B cell (primary cell): ENCODE measurements at regions not wholly inside any gene's neighbourhood (a gene's known extent, or its start where the extent isn't known, plus 50 kb on each side); places are given as distances from the start of the nearest gene placed in this dataset. TPM values are rescaled to one million over a fixed set of nuclear protein-coding genes. Genes with fewer than 3 reads are reported as not detected.

Experiments
- ATAC-seq: fragments of 200-7000 bp; cut with Tn5 transposase; one replicate; pipeline ENCODE4 v1.10.0; 2021; ENCODE audit warnings: low read depth, mild to moderate bottlenecking, moderate number of reproducible peaks, moderate library complexity
- CTCF ChIA-PET: fragments of 350-600 bp; sonication (Branson Sonifier 250); formaldehyde crosslinking; loops from one replicate; lab custom pipeline; 2021; ENCODE audit warnings: antibody characterized with exemption, inconsistent platforms; lab: Charles Lee
- POLR2A ChIA-PET: fragments of 350-600 bp; sonication (Branson Sonifier 250); formaldehyde crosslinking; loops from one replicate; lab custom pipeline; 2021; ENCODE audit warnings: antibody characterized with exemption; lab: Charles Lee
- DNase-seq: peaks from one replicate; pipeline ENCODE4 v3.0.0; 2013
- H2AFZ ChIP-seq: 2 replicates; pipeline ENCODE4 v1.6.1; 2012; ENCODE audit warnings: mild to moderate bottlenecking, low read depth, low read length; ENCODE audit not compliant: insufficient read depth, poor library complexity, severe bottlenecking
- H3K27ac ChIP-seq, 2 donors: 1 replicate in 1 of 2; 2 replicates in 1 of 2; pipeline ENCODE4 v1.5.1; 2012 to 2013; ENCODE audit warnings: low read length in 2 of 2, mild to moderate bottlenecking in 2 of 2, moderate library complexity in 1 of 2
- H3K27me3 ChIP-seq, 4 experiments: fragments of 200-600 bp in 1 of 4; sonication (generic) in 1 of 4; replicated peaks in 1 of 4; 1 replicate in 2 of 4; 2 replicates in 2 of 4; pipeline versions ENCODE4 v1.6.1 to v1.7.0; 2013 to 2016; ENCODE audit warnings: low read length in 3 of 4, mild to moderate bottlenecking in 2 of 4, mixed read lengths in 1 of 4, moderate library complexity in 1 of 4; ENCODE audit not compliant: insufficient read depth in 4 of 4, control insufficient read depth in 3 of 4; ENCODE audit errors: control extremely low read depth in 1 of 4
- H3K36me3 ChIP-seq, 2 experiments: replicated peaks in 1 of 2; 1 replicate in 1 of 2; 2 replicates in 1 of 2; pipeline versions ENCODE4 v1.6.1 to v1.7.1; 2013; ENCODE audit warnings: low read length in 1 of 2; ENCODE audit not compliant: insufficient read depth in 2 of 2, control insufficient read depth in 1 of 2; ENCODE audit errors: control extremely low read depth in 1 of 2, extremely low read depth in 1 of 2
- H3K4me1 ChIP-seq, 2 donors: fragments of 200-600 bp in 1 of 2; sonication (generic) in 1 of 2; 1 replicate in 1 of 2; 2 replicates in 1 of 2; pipeline versions ENCODE4 v1.5.1 to v1.6.1; 2013 to 2017; ENCODE audit warnings: low read length in 2 of 2; ENCODE audit not compliant: control insufficient read depth in 2 of 2, insufficient read depth in 2 of 2
- H3K4me2 ChIP-seq: replicated peaks from 2 replicates; pipeline ENCODE3; 2012; ENCODE audit warnings: mild to moderate bottlenecking, low read depth, low read length; ENCODE audit not compliant: poor library complexity, severe bottlenecking
- H3K4me3 ChIP-seq, 5 experiments: fragments of 200-600 bp in 1 of 5; sonication (generic) in 1 of 5; 1 replicate in 3 of 5; 2 replicates in 2 of 5; pipeline versions ENCODE4 v1.5.1 to v1.7.0; 2011 to 2016; ENCODE audit warnings: low read length in 4 of 5, mild to moderate bottlenecking in 4 of 5, low read depth in 2 of 5, control low read depth in 1 of 5, moderate library complexity in 1 of 5; ENCODE audit not compliant: insufficient read depth in 1 of 5; ENCODE audit errors: control extremely low read depth in 1 of 5, extremely low read depth in 1 of 5
- H3K79me2 ChIP-seq: fragments of 200-600 bp; sonication (generic); one replicate; pipeline ENCODE4 v1.6.0; 2016; ENCODE audit warnings: low read length; ENCODE audit not compliant: control insufficient read depth, insufficient read depth
- H3K9ac ChIP-seq: fragments of 200-600 bp; sonication (generic); 2 replicates; pipeline ENCODE4 v1.6.1; 2017; ENCODE audit warnings: mild to moderate bottlenecking, low read length, moderate library complexity
- H3K9me3 ChIP-seq, 3 donors: one replicate each; pipeline versions ENCODE4 v1.6.1 to v1.7.1; 2013; ENCODE audit warnings: low read length in 2 of 3; ENCODE audit not compliant: control insufficient read depth in 2 of 3, insufficient read depth in 1 of 3; ENCODE audit errors: control extremely low read depth in 1 of 3
- H4K20me1 ChIP-seq: 2 replicates; pipeline ENCODE4 v1.6.0; 2012; ENCODE audit warnings: mild to moderate bottlenecking, low read length; ENCODE audit not compliant: insufficient read depth, control insufficient read depth, poor library complexity, severe bottlenecking
- H3K27ac Mint-ChIP-seq: one replicate; pipeline ENCODE4 v1.8.0; 2021; ENCODE audit warnings: mixed read lengths
- H3K27me3 Mint-ChIP-seq: one replicate; pipeline ENCODE4 v1.8.0; 2021; ENCODE audit warnings: mixed read lengths
- H3K4me1 Mint-ChIP-seq: one replicate; pipeline ENCODE4 v1.8.0; 2021; ENCODE audit warnings: mixed read lengths
- H3K4me3 Mint-ChIP-seq: one replicate; pipeline ENCODE4 v1.8.0; 2021; ENCODE audit warnings: mixed read lengths
- H3K9me3 Mint-ChIP-seq: one replicate; pipeline ENCODE4 v1.8.0; 2022; ENCODE audit warnings: mixed read lengths; ENCODE audit not compliant: insufficient read depth
- EZH2 ChIP-seq: IDR thresholded peaks from 2 replicates; pipeline ENCODE4 v1.6.1; 2012; ENCODE audit warnings: borderline replicate concordance, low read depth, mild to moderate bottlenecking, moderate library complexity, low read length; ENCODE audit not compliant: insufficient read depth, poor library complexity, severe bottlenecking
- WGBS: methylation state at CpG from one replicate; pipeline ENCODE4 v1.1.5; 2013; ENCODE audit warnings: missing lambda C conversion rate; ENCODE audit not compliant: insufficient coverage; 5-methylcytosine and 5-hydroxymethylcytosine counted together
- intact Hi-C: fragments of 100-400 bp; cut with micrococcal nuclease; formaldehyde crosslinking; loops from one replicate; pipeline ENCODE4 v1.10.0; 2022
- small RNA-seq: library from RNA; depleted of rRNA; stranded (forward); fragments of <200 nt; gene quantifications from one replicate; pipeline ENCODE3, GENCODE V24; 2012; ENCODE audit warnings: low replicate concordance, low read depth; ENCODE audit not compliant: insufficient read length
- TF ChIP-seq, protein P1 (sequence below): fragments of 200-600 bp; IDR thresholded peaks from one replicate; pipeline ENCODE4 v1.8.0; 2022; ENCODE audit warnings: antibody characterized with exemption, mild to moderate bottlenecking

DNA sequence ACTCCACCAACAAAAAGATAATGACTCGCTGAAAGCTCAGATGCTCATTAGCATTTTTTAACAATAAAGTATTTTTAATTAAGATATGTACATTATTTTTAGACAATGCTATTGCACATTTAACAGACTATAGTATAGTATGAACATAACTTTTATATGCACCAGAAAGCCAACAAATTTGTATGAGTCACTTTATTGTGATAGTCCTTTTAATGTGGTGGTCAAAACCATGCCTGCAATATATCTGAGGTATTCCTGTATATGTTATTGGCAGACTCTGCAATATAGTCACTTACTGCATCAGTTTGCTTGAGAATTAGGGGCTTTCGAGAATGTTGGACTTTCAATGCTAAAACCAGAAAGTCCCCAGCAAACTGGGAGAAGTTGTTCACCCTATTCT lies 51.7 kb upstream of the CCDC196 start:
- Histone ChIP-seq H3K9ac (no peak overlapping the region), H3K4me1 (no peaks in the 10 kb centered on the region), H3K4me2 (no peak overlapping the region), H3K27ac (no peak overlapping the region), H4K20me1 (no peaks in the 10 kb centered on the region), H3K9me3 (peaks cover 0 to 4% (median 0%) of the 10 kb centered on the region in 3 donors), H3K36me3 (no peaks in the 10 kb centered on the region), H3K79me2 (no peaks in the 10 kb centered on the region), H2AFZ (no peak overlapping the region), H3K27me3 (no peaks in the 10 kb centered on the region), H3K4me3 (no peak overlapping the region)
- intact Hi-C loops, result no loop called here
- Mint-ChIP-seq H3K9me3 (peaks cover 6% of the 10 kb centered on the region), H3K27me3 (no peaks in the 10 kb centered on the region), H3K4me3 (no peak overlapping the region), H3K27ac (no peak overlapping the region), H3K4me1 (no peaks in the 10 kb centered on the region)
- POLR2A ChIA-PET, result no interaction called here
- CTCF ChIA-PET, result no interaction called here
- no peak for DNase-seq
- no peak for ATAC-seq
- WGBS, result no CpG with 5 or more reads among the region's 2 CpGs
- TF ChIP-seq, protein P1, sequence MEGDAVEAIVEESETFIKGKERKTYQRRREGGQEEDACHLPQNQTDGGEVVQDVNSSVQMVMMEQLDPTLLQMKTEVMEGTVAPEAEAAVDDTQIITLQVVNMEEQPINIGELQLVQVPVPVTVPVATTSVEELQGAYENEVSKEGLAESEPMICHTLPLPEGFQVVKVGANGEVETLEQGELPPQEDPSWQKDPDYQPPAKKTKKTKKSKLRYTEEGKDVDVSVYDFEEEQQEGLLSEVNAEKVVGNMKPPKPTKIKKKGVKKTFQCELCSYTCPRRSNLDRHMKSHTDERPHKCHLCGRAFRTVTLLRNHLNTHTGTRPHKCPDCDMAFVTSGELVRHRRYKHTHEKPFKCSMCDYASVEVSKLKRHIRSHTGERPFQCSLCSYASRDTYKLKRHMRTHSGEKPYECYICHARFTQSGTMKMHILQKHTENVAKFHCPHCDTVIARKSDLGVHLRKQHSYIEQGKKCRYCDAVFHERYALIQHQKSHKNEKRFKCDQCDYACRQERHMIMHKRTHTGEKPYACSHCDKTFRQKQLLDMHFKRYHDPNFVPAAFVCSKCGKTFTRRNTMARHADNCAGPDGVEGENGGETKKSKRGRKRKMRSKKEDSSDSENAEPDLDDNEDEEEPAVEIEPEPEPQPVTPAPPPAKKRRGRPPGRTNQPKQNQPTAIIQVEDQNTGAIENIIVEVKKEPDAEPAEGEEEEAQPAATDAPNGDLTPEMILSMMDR, result no peak
- no peak for TF ChIP-seq EZH2

DNA sequence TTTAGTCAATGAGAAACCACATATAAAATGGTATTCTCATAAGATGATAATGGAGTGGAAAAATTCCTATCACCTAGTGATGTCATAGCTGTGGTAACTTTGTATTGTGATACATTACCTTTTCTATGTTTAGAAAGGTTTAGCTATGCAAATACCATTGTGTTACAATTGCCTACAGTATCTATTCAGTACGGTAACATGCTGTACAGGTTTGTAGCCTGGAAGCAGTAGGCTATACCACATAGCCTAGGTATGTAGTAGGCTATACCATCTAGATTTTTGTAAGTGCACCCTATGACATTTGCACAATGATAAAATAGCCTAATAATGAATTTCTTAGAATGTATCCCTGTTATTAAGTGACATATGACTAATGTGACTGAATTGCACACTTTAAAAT lies 50.5 kb upstream of the CCDC196 start:
- Histone ChIP-seq H3K4me2 (no peak overlapping the region), H3K9ac (no peak overlapping the region), H3K4me1 (no peaks in the 10 kb centered on the region), H2AFZ (no peak overlapping the region), H3K27me3 (no peaks in the 10 kb centered on the region), H3K9me3 (peaks cover 0 to 4% (median 2%) of the 10 kb centered on the region in 3 donors), H3K27ac (no peak overlapping the region), H4K20me1 (no peaks in the 10 kb centered on the region), H3K79me2 (no peaks in the 10 kb centered on the region), H3K4me3 (no peak overlapping the region), H3K36me3 (no peaks in the 10 kb centered on the region)
- TF ChIP-seq, protein P1, result no peak
- peaks cover 15% of the 10 kb centered on the region for H3K9me3 Mint-ChIP-seq
- intact Hi-C loops, result no loop called here
- no CpG with 5 or more reads among the region's 1 CpG for WGBS
- no peak overlapping the region for H3K4me3 Mint-ChIP-seq
- CTCF ChIA-PET, result no interaction called here
- H3K4me1 Mint-ChIP-seq, result no peaks in the 10 kb centered on the region
- POLR2A ChIA-PET, result no interaction called here
- no peak for DNase-seq
- ATAC-seq, result no peak
- no peak overlapping the region for H3K27ac Mint-ChIP-seq
- no peaks in the 10 kb centered on the region for H3K27me3 Mint-ChIP-seq

Small RNA genes in the stretch of these regions (small RNA-seq; reads per million reads assigned to genes)
- gene RF00019, result not detected
